ENCODE measurements at regions not wholly inside any gene's neighbourhood (a gene's known extent, or its start where the extent isn't known, plus 50 kb on each side); places are given as distances from the start of the nearest gene placed in this dataset.

DNA sequence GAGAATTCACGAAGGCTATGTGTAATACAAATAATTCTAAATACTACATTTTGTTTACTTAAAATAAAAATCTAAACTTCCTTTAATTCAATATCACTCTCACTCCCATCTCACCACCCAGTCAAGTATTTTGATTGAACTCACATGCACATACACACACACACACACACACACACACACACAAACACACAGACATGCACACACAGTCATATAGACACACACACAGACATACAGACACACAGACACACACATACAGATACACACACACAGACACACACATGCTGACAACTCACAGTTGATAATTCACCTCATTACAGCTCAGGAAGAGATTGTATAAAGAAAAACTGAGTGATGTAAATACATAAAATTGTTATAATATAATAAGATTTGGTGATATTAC lies 559.8 kb upstream of the SLC35B3 start:
- ATAC-seq (no peak), DNase-seq (ENCODE audit: low spot score) (no peak), FAIRE-seq (no peak)
- Histone ChIP-seq H3K9ac (ENCODE audit: insufficient read depth, low read depth, low read length) (no peak overlapping the region), H3K36me3 (replicated peaks in 1 of 2; ENCODE audit: control insufficient read depth in 1 of 2, insufficient read depth in 2 of 2, low read length in 2 of 2) (no peaks in the 10 kb centered on the region), H3K27me3 (ENCODE audit: control insufficient read depth in 1 of 2, insufficient read depth in 2 of 2, low read length in 2 of 2) (no peaks in the 10 kb centered on the region), H4K20me1 (ENCODE audit: insufficient read depth, low read length) (no peaks in the 10 kb centered on the region), H3K4me2 (ENCODE audit: low read depth, low read length) (no peak overlapping the region), H3K27ac (ENCODE audit: extremely low read length, insufficient read depth, low read length) (no peak overlapping the region), H3K4me1 (ENCODE audit: insufficient read depth, low read length) (no peaks in the 10 kb centered on the region), H3K9me3 (ENCODE audit: low read length) (no peaks in the 10 kb centered on the region), H3K79me2 (ENCODE audit: insufficient read depth, low read length) (no peaks in the 10 kb centered on the region), H3K4me3 (replicated peaks in 1 of 3; ENCODE audit: insufficient read depth in 1 of 3, low read depth in 2 of 3, low read length in 3 of 3) (no peak overlapping the region), H2AFZ (ENCODE audit: low read length) (no peak overlapping the region)
- ChIA-PET CTCF (ENCODE audit: low intra/inter-chr PET ratio, low total read pairs) (no interaction called here), POLR2A (no interaction called here)
- in situ Hi-C loops (cut with HindIII; ENCODE audit: extremely low pct_ligation_motif_present, low pct_unique_long_range_greater_than_20kb) (loop anchor here (25.0 kb wide), 1 partner anchor 417 kb away; no protein-coding TSS in a partner anchor), intact Hi-C loops (cut with micrococcal nuclease; ENCODE audit: unreplicated experiment) (no loop called here)
- BruUV-seq (replicated peaks), result no TSS peak
- WGBS (ENCODE audit: low lambda C conversion rate), result 2% methylated on average over 1 of the region's 1 CpG
- TF ChIP-seq SMARCC2 (IDR thresholded peaks at IDR 0.05) (no peak), RFX5 (IDR thresholded peaks at IDR 0.05; ENCODE audit: low read depth, low read length) (no peak), FOXO1 (CRISPR knock-in tag; IDR thresholded peaks at IDR 0.05) (no peak), PHF20 (CRISPR knock-in tag; IDR thresholded peaks at IDR 0.05) (no peak), ETV5 (CRISPR knock-in tag; IDR thresholded peaks at IDR 0.05; ENCODE audit: borderline replicate concordance) (no peak), PHB2 (IDR thresholded peaks at IDR 0.05; ENCODE audit: partially characterized antibody) (no peak), ZNF34 (CRISPR knock-in tag; IDR thresholded peaks at IDR 0.05; ENCODE audit: borderline replicate concordance) (no peak), ZNF564 (CRISPR knock-in tag; IDR thresholded peaks at IDR 0.05) (no peak), THYN1 (CRISPR knock-in tag; IDR thresholded peaks at IDR 0.05; ENCODE audit: borderline replicate concordance, low read depth) (no peak), ZNF746 (CRISPR knock-in tag; IDR thresholded peaks at IDR 0.05) (no peak)
- TF ChIP-seq, protein P1, sequence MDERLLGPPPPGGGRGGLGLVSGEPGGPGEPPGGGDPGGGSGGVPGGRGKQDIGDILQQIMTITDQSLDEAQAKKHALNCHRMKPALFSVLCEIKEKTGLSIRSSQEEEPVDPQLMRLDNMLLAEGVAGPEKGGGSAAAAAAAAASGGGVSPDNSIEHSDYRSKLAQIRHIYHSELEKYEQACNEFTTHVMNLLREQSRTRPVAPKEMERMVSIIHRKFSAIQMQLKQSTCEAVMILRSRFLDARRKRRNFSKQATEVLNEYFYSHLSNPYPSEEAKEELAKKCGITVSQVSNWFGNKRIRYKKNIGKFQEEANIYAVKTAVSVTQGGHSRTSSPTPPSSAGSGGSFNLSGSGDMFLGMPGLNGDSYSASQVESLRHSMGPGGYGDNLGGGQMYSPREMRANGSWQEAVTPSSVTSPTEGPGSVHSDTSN (CRISPR knock-in tag; IDR thresholded peaks at IDR 0.05), result no peak
- TF ChIP-seq, protein P2, sequence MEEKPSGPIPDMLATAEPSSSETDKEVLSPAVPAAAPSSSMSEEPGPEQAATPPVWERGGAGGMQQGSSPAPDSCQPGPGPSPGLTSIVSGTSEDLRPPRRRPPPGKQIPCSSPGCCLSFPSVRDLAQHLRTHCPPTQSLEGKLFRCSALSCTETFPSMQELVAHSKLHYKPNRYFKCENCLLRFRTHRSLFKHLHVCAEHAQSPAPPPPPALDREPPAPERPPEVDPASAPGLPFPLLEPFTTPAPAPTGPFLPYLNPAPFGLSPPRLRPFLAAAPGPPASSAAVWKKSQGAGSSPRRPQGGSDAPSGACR (CRISPR knock-in tag; IDR thresholded peaks at IDR 0.05), result no peak
- TF ChIP-seq, protein P3, sequence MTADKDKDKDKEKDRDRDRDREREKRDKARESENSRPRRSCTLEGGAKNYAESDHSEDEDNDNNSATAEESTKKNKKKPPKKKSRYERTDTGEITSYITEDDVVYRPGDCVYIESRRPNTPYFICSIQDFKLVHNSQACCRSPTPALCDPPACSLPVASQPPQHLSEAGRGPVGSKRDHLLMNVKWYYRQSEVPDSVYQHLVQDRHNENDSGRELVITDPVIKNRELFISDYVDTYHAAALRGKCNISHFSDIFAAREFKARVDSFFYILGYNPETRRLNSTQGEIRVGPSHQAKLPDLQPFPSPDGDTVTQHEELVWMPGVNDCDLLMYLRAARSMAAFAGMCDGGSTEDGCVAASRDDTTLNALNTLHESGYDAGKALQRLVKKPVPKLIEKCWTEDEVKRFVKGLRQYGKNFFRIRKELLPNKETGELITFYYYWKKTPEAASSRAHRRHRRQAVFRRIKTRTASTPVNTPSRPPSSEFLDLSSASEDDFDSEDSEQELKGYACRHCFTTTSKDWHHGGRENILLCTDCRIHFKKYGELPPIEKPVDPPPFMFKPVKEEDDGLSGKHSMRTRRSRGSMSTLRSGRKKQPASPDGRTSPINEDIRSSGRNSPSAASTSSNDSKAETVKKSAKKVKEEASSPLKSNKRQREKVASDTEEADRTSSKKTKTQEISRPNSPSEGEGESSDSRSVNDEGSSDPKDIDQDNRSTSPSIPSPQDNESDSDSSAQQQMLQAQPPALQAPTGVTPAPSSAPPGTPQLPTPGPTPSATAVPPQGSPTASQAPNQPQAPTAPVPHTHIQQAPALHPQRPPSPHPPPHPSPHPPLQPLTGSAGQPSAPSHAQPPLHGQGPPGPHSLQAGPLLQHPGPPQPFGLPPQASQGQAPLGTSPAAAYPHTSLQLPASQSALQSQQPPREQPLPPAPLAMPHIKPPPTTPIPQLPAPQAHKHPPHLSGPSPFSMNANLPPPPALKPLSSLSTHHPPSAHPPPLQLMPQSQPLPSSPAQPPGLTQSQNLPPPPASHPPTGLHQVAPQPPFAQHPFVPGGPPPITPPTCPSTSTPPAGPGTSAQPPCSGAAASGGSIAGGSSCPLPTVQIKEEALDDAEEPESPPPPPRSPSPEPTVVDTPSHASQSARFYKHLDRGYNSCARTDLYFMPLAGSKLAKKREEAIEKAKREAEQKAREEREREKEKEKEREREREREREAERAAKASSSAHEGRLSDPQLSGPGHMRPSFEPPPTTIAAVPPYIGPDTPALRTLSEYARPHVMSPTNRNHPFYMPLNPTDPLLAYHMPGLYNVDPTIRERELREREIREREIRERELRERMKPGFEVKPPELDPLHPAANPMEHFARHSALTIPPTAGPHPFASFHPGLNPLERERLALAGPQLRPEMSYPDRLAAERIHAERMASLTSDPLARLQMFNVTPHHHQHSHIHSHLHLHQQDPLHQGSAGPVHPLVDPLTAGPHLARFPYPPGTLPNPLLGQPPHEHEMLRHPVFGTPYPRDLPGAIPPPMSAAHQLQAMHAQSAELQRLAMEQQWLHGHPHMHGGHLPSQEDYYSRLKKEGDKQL (CRISPR knock-in tag; IDR thresholded peaks at IDR 0.05; ENCODE audit: low read depth), result no peak
- TF ChIP-seq, protein P4, sequence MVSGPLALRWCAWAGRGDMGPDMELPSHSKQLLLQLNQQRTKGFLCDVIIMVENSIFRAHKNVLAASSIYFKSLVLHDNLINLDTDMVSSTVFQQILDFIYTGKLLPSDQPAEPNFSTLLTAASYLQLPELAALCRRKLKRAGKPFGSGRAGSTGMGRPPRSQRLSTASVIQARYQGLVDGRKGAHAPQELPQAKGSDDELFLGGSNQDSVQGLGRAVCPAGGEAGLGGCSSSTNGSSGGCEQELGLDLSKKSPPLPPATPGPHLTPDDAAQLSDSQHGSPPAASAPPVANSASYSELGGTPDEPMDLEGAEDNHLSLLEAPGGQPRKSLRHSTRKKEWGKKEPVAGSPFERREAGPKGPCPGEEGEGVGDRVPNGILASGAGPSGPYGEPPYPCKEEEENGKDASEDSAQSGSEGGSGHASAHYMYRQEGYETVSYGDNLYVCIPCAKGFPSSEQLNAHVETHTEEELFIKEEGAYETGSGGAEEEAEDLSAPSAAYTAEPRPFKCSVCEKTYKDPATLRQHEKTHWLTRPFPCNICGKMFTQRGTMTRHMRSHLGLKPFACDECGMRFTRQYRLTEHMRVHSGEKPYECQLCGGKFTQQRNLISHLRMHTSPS (CRISPR knock-in tag; IDR thresholded peaks at IDR 0.05; ENCODE audit: low read depth), result no peak
- TF ChIP-seq, protein P5, sequence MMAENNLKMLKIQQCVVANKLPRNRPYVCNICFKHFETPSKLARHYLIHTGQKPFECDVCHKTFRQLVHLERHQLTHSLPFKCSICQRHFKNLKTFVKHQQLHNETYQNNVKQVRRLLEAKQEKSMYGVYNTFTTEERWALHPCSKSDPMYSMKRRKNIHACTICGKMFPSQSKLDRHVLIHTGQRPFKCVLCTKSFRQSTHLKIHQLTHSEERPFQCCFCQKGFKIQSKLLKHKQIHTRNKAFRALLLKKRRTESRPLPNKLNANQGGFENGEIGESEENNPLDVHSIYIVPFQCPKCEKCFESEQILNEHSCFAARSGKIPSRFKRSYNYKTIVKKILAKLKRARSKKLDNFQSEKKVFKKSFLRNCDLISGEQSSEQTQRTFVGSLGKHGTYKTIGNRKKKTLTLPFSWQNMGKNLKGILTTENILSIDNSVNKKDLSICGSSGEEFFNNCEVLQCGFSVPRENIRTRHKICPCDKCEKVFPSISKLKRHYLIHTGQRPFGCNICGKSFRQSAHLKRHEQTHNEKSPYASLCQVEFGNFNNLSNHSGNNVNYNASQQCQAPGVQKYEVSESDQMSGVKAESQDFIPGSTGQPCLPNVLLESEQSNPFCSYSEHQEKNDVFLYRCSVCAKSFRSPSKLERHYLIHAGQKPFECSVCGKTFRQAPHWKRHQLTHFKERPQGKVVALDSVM (CRISPR knock-in tag; IDR thresholded peaks at IDR 0.05), result no peak

Data from HepG2 (cell line).